H1 (cell line): ENCODE measurements at regions not wholly inside any gene's neighbourhood (a gene's known extent, or its start where the extent isn't known, plus 50 kb on each side); places are given as distances from the start of the nearest gene placed in this dataset.

Experiments
- CTCF ChIA-PET: fragments of 300-600 bp; sonication (Branson Sonifier 250); formaldehyde crosslinking; loops from one replicate; lab custom pipeline; 2021; ENCODE audit not compliant: partially characterized antibody; lab: Charles Lee
- POLR2A ChIA-PET: fragments of 300-600 bp; sonication (Branson Sonifier 250); formaldehyde crosslinking; loops from one replicate; lab custom pipeline; 2021; ENCODE audit warnings: inconsistent platforms; ENCODE audit not compliant: partially characterized antibody; lab: Charles Lee
- DNase-seq, 2 experiments: peaks; one replicate each; pipeline versions ENCODE4 v3.0.0 to v3.0.0-alpha.2; 2010 to 2022; ENCODE audit warnings: low spot score in 2 of 2, low read depth in 1 of 2, mixed read lengths in 1 of 2
- FAIRE-seq: peaks from 2 replicates; lab custom pipeline; 2011; peaks lifted over from hg19 to GRCh38; lab: Jason Lieb, UNC
- H2AFZ ChIP-seq: 2 replicates; pipeline ENCODE4 v1.8.1; 2012; ENCODE audit warnings: low read length, inconsistent platforms
- H2AK5ac ChIP-seq: 2 replicates; pipeline ENCODE4 v1.6.1; 2013; ENCODE audit warnings: low read depth, low read length
- H2BK120ac ChIP-seq: replicated peaks from 2 replicates; pipeline ENCODE3; 2013; ENCODE audit warnings: low read depth, low read length, inconsistent platforms
- H2BK12ac ChIP-seq: 2 replicates; pipeline ENCODE4 v1.6.1; 2013; ENCODE audit warnings: low read depth, low read length
- H2BK15ac ChIP-seq: 2 replicates; pipeline ENCODE4 v1.6.1; 2013; ENCODE audit warnings: low read length
- H2BK20ac ChIP-seq: 2 replicates; pipeline ENCODE4 v1.6.1; 2013; ENCODE audit warnings: low read length
- H2BK5ac ChIP-seq: 2 replicates; pipeline ENCODE4 v1.6.1; 2013; ENCODE audit warnings: low read depth, low read length
- H3K14ac ChIP-seq: 2 replicates; pipeline ENCODE4 v1.6.1; 2013; ENCODE audit warnings: inconsistent platforms; ENCODE audit not compliant: insufficient read length
- H3K18ac ChIP-seq: 2 replicates; pipeline ENCODE4 v1.6.1; 2013; ENCODE audit warnings: low read length; ENCODE audit errors: extremely low read depth
- H3K23ac ChIP-seq: 2 replicates; pipeline ENCODE4 v1.6.1; 2013; ENCODE audit warnings: inconsistent platforms; ENCODE audit not compliant: insufficient read length
- H3K23me2 ChIP-seq: 2 replicates; pipeline ENCODE4 v1.6.1; 2013; ENCODE audit warnings: low read depth, low read length
- H3K27ac ChIP-seq: 2 replicates; pipeline ENCODE4 v1.6.1; 2011; ENCODE audit warnings: low read depth, low read length, inconsistent platforms
- H3K27me3 ChIP-seq, 4 experiments: replicated peaks in 1 of 4; 1 replicate in 1 of 4; 2 replicates in 3 of 4; pipeline versions ENCODE4 v1.6.1 to v1.8.1; 2011 to 2013; ENCODE audit warnings: low read length in 3 of 4, mild to moderate bottlenecking in 3 of 4, inconsistent platforms in 2 of 4, mixed read lengths in 2 of 4, moderate library complexity in 1 of 4; ENCODE audit not compliant: control insufficient read depth in 3 of 4, insufficient read depth in 3 of 4; ENCODE audit errors: extremely low read depth in 1 of 4
- H3K36me3 ChIP-seq, 4 experiments: 2 replicates each; pipeline versions ENCODE4 v1.6.1 to v1.8.1; 2011 to 2013; ENCODE audit warnings: mild to moderate bottlenecking in 4 of 4, low read length in 3 of 4, moderate library complexity in 2 of 4, control low read depth in 1 of 4, inconsistent platforms in 1 of 4; ENCODE audit not compliant: insufficient read depth in 4 of 4, control insufficient read depth in 2 of 4
- H3K4ac ChIP-seq: replicated peaks from 2 replicates; pipeline ENCODE3; 2013; ENCODE audit warnings: low read length, low read depth, mixed read lengths, inconsistent platforms; ENCODE audit not compliant: insufficient read length
- H3K4me1 ChIP-seq, 4 experiments: replicated peaks in 1 of 4; 1 replicate in 1 of 4; 2 replicates in 3 of 4; pipeline versions ENCODE4 v1.6.1 to v1.8.1; 2011 to 2013; ENCODE audit warnings: low read length in 3 of 4, inconsistent platforms in 2 of 4, mixed read lengths in 1 of 4; ENCODE audit not compliant: insufficient read depth in 4 of 4, control insufficient read depth in 3 of 4
- H3K4me2 ChIP-seq, 2 experiments: 2 replicates each; pipeline versions ENCODE4 v1.6.1 to v1.8.1; 2011 to 2013; ENCODE audit warnings: low read depth in 2 of 2, low read length in 2 of 2, control low read depth in 1 of 2, inconsistent platforms in 1 of 2, mild to moderate bottlenecking in 1 of 2; ENCODE audit not compliant: insufficient read depth in 1 of 2
- H3K4me3 ChIP-seq, 4 experiments: fragments of 200-600, 300-600 bp in 1 of 4; sonication (generic), shearing (Covaris generic), sonication (Bioruptor Twin) in 1 of 4; 2 replicates each; pipeline versions ENCODE4 v1.5.1 to v1.8.1; 2011 to 2016; ENCODE audit warnings: low read length in 4 of 4, low read depth in 3 of 4, control low read depth in 2 of 4, inconsistent platforms in 2 of 4, mild to moderate bottlenecking in 2 of 4, mixed read lengths in 1 of 4, moderate library complexity in 1 of 4; ENCODE audit not compliant: insufficient read depth in 2 of 4; ENCODE audit errors: extremely low read depth in 1 of 4
- H3K56ac ChIP-seq: replicated peaks from 2 replicates; pipeline ENCODE3; 2013; ENCODE audit warnings: low read depth, mild to moderate bottlenecking, mixed read lengths, low read length, inconsistent platforms; ENCODE audit not compliant: insufficient read length
- H3K79me1 ChIP-seq: 2 replicates; pipeline ENCODE4 v1.6.1; 2013; ENCODE audit warnings: low read depth, low read length, control low read depth
- H3K79me2 ChIP-seq, 2 experiments: 2 replicates each; pipeline versions ENCODE4 v1.6.1 to v1.8.1; 2012 to 2013; ENCODE audit warnings: low read length in 2 of 2, mild to moderate bottlenecking in 2 of 2, inconsistent platforms in 1 of 2; ENCODE audit not compliant: insufficient read depth in 2 of 2, control insufficient read depth in 1 of 2
- H3K9ac ChIP-seq, 4 experiments: replicated peaks in 1 of 4; 1 replicate in 1 of 4; 2 replicates in 3 of 4; pipeline versions ENCODE4 v1.6.1 to v1.8.1; 2011 to 2013; ENCODE audit warnings: low read depth in 3 of 4, low read length in 3 of 4, control low read depth in 2 of 4, mild to moderate bottlenecking in 2 of 4, moderate library complexity in 2 of 4, inconsistent platforms in 1 of 4; ENCODE audit errors: extremely low read depth in 1 of 4
- H3K9me3 ChIP-seq, 2 experiments: 2 replicates each; pipeline versions ENCODE4 v1.6.1 to v1.8.1; 2012 to 2013; ENCODE audit warnings: mild to moderate bottlenecking in 2 of 2, moderate library complexity in 2 of 2, control low read depth in 1 of 2, inconsistent platforms in 1 of 2, low read depth in 1 of 2, low read length in 1 of 2, mixed read lengths in 1 of 2; ENCODE audit not compliant: insufficient read depth in 2 of 2
- H4K20me1 ChIP-seq, 2 experiments: replicated peaks in 1 of 2; 2 replicates each; pipeline versions ENCODE3 to v1.8.1; 2011 to 2013; ENCODE audit warnings: inconsistent platforms in 2 of 2, low read length in 2 of 2, mild to moderate bottlenecking in 1 of 2; ENCODE audit not compliant: insufficient read depth in 2 of 2, control insufficient read depth in 1 of 2
- H4K5ac ChIP-seq: 2 replicates; pipeline ENCODE4 v1.6.1; 2013; ENCODE audit warnings: low read length, low read depth, mixed read lengths, inconsistent platforms; ENCODE audit not compliant: insufficient read length
- H4K8ac ChIP-seq: 2 replicates; pipeline ENCODE4 v1.8.0; 2013; ENCODE audit warnings: mild to moderate bottlenecking, moderate library complexity, low read length, inconsistent platforms; ENCODE audit not compliant: insufficient read depth; ENCODE audit errors: extremely low read depth
- H4K91ac ChIP-seq: replicated peaks from 2 replicates; pipeline ENCODE3; 2013; ENCODE audit warnings: low read length, mixed read lengths, inconsistent platforms; ENCODE audit not compliant: insufficient read length
- JUND ChIP-seq: IDR thresholded peaks from 2 replicates; pipeline ENCODE4 v1.6.1; 2011; ENCODE audit warnings: mild to moderate bottlenecking, improper control_type of control experiment, low read length
- RAD21 ChIP-seq, 2 experiments: IDR thresholded peaks in 1 of 2; conservative IDR thresholded peaks in 1 of 2; 2 replicates each; pipeline ENCODE4 v1.6.1; 2011; ENCODE audit warnings: low read depth in 2 of 2, low read length in 2 of 2, improper control_type of control experiment in 1 of 2, inconsistent platforms in 1 of 2, mild to moderate bottlenecking in 1 of 2, moderate library complexity in 1 of 2
- WGBS, 2 experiments: shearing (Covaris generic) in 1 of 2; methylation state at CpG; one replicate each; pipeline versions ENCODE4 v1.1.6 to v1.1.7; 2013 to 2015; ENCODE audit warnings: low lambda C conversion rate in 2 of 2, mixed read lengths in 2 of 2, inconsistent platforms in 1 of 2, low coverage in 1 of 2, missing lambda C conversion rate in 1 of 2; ENCODE audit not compliant: insufficient replicate concordance in 2 of 2, insufficient coverage in 1 of 2, insufficient read length in 1 of 2; ENCODE audit errors: extremely low coverage in 1 of 2, missing lambda C conversion rate in 1 of 2; 5-methylcytosine and 5-hydroxymethylcytosine counted together
- TF ChIP-seq, protein P1 (sequence below): IDR thresholded peaks from 2 replicates; pipeline ENCODE4 v1.6.1; 2012; ENCODE audit warnings: inconsistent platforms

GRCh38 chr13:91154558-91155353, 192.7 kb upstream of the MIR17HG start:
- TF ChIP-seq JUND, result no peak
- TF ChIP-seq, protein P1, sequence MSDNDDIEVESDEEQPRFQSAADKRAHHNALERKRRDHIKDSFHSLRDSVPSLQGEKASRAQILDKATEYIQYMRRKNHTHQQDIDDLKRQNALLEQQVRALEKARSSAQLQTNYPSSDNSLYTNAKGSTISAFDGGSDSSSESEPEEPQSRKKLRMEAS, result peak; percentile 74
- no peak for TF ChIP-seq RAD21 (IDR thresholded peaks at IDR 0.05 in 1 of 2, conservative IDR thresholded peaks at IDR 0.05 in 1 of 2; ENCODE audit: low read depth in 2 of 2, low read length in 2 of 2)
- Histone ChIP-seq H3K9me3 (no peaks in the 10 kb centered on the region), H3K23me2 (no peaks in the 10 kb centered on the region), H3K14ac (no peak overlapping the region), H3K4ac (no peak overlapping the region), H3K27ac (peak overlapping the region; percentile 65; the same call in 1 of the 2 replicates), H3K79me2 (no peaks in the 10 kb centered on the region), H2AK5ac (no peak overlapping the region), H4K91ac (no peak overlapping the region), H3K4me1 (peaks cover 0 to 6% (median 4%) of the 10 kb centered on the region in 4 experiments; a peak in 4 of 7 replicates), H4K8ac (no peak overlapping the region), H2BK12ac (no peak overlapping the region), H3K9ac (no peak overlapping the region), H2BK20ac (no peak overlapping the region), H2AFZ (peak overlapping the region; percentile 93; the same call in 1 of the 2 replicates), H2BK5ac (no peak overlapping the region; the same call in 1 of the 2 replicates), H2BK120ac (no peak overlapping the region), H3K18ac (0 out of 2 replicates have a peak overlapping the region, but pooled peaks have one; percentile 26), H2BK15ac (no peak overlapping the region), H3K27me3 (no peaks in the 10 kb centered on the region; a peak in 1 of 7 replicates), H4K5ac (no peak overlapping the region), H3K23ac (no peak overlapping the region), H3K4me3 (no peak overlapping the region), H4K20me1 (no peaks in the 10 kb centered on the region), H3K36me3 (no peaks in the 10 kb centered on the region), H3K79me1 (no peaks in the 10 kb centered on the region), H3K56ac (no peak overlapping the region), H3K4me2 (no peak overlapping the region)
- ChIA-PET CTCF (interaction anchor here (0.9 to 1.5 kb wide), 3 partner anchors 9 to 92 kb away, joined by 3 read pairs; no protein-coding TSS in a partner anchor), POLR2A (interaction anchor here (2.5 kb wide), 1 partner anchor 192 kb away, joined by 7 read pairs; no protein-coding TSS in a partner anchor)
- 66% methylated on average over 6 of the region's 6 CpGs; no CpG with 5 or more reads in 1 of the 2 experiments for WGBS, 2 experiments
- DNase-seq (no peak), FAIRE-seq (peak; percentile 55)
